HG03045 (cell line): ENCODE measurements at regions not wholly inside any gene's neighbourhood (a gene's known extent, or its start where the extent isn't known, plus 50 kb on each side); places are given as distances from the start of the nearest gene placed in this dataset.

ENCODE experiments used
- ATAC-seq: cut with Tn5 transposase; IDR thresholded peaks from one replicate; pipeline ENCODE4 v1.9.1; 2021; ENCODE audit warnings: mild to moderate bottlenecking, moderate library complexity; ENCODE audit not compliant: unreplicated experiment

- no peak for ATAC-seq
Observed at GRCh38 chr13:31081316-31081715, 80.4 kb downstream of the HSPH1 start.

DNA sequence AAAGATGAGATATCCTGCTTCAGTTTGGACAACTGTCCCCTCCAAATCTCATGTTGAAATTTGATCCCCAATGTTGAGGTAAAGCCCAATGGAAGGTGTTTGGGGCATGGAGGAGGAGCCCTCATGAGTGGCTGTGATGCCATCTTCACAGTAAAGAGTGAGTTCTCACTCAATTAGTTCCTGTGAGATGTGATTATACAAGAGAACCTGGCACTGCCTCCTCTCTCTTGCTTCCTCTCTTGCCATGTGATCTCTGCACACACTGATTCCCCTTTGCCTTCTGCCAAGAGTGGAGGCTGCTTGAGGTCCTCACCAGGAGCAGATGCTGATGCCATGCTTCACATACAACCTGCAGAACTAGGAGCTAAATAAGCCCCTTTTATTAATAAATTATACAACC lies 86.9 kb downstream of the HSPH1 start:
- ATAC-seq, result no peak

DNA sequence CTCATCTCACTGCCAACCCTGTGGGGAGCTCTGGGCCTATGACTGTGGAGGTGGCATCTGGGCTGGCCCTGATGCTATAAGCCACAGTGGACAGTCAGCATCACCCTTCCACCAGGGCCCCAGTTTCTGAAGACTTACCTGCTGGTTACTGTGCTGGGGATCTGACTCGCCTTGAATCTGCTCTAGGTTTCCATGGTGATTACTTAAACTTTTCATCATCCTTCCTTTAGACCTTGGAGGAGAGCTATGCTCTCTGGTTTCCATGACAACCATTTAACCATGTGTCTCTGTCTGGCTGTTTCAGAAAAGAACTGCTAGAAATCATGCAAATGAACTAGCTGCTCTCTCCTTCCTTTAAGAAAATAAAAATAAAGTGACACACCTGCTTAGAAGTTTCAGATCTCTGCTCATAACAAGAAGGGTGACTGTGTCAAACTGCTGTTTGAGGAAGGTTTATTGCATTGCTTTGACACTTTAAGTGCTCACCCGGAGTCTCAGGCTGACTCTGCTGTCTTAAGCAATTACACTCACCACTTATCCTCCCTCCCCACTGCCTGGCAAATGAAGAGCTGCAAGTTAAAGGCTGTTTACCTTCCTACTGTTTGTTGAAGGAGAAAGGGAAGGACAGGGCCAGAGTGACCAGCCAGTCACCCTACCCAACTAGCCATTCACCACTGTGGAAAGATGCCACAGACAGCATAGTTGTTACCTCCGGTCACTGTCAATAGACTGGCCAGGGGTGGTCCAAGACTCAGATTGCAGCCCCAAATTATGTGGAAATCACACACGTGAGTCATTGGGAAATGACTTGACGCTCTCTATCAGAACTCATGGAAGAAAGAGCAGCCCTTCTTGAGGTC lies 87.6 kb downstream of the HSPH1 start:
- ATAC-seq, result peak; percentile 95

DNA sequence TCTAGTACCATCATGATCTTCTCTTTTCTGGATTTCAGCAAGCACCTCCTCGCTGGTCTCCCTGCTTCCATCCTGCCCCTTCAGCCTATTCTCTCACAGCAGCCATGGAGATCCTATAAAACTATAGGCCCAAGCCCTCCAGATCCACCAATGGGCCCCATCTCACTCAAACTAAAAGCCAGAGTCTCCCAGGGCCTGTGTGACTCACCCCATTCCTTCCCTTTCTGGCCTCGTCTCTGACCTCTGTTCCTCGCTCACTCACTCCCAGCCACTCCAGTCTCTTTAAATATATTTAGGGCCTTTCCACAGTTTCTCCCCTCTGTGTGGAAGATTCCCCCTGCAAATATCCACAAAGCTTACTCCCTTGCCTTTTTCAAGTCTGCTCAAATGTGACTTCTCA lies 89.7 kb downstream of the HSPH1 start:
- no peak for ATAC-seq

GRCh38 chr13:31069808-31070534 lies 91.7 kb downstream of the HSPH1 start:
- ATAC-seq, result no peak

GRCh38 chr13:31068119-31068423 lies 93.6 kb downstream of the HSPH1 start:
- ATAC-seq, result no peak

- ATAC-seq, result no peak
Observed at GRCh38 chr13:31067416-31068118, 94.1 kb downstream of the HSPH1 start.

- ATAC-seq, result no peak
Observed at GRCh38 chr13:31064636-31065035, 97.1 kb downstream of the HSPH1 start.

DNA sequence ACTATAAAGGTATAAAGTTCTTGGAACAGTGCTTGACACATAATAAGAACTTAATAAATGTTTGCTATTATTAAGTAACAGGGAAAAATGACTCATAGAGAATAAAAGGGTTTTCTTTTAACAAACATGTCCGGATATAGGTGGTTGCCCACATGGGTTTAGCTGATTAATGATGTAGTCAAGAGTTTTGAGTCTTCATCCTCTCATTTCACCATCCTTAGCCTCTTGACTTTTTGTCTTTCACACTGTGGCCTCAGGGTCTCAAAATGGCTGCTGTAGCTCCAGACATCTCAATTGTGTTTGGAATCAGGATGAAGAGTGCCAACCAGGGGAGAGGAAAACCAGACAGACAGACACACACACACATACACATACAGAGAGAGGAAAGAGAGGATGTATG lies 97.9 kb downstream of the HSPH1 start:
- ATAC-seq, result no peak

- no peak for ATAC-seq
Observed at GRCh38 chr13:31060655-31061054, 101.0 kb downstream of the HSPH1 start.

GRCh38 chr13:31060220-31060619 lies 101.5 kb downstream of the HSPH1 start:
- no peak for ATAC-seq

DNA sequence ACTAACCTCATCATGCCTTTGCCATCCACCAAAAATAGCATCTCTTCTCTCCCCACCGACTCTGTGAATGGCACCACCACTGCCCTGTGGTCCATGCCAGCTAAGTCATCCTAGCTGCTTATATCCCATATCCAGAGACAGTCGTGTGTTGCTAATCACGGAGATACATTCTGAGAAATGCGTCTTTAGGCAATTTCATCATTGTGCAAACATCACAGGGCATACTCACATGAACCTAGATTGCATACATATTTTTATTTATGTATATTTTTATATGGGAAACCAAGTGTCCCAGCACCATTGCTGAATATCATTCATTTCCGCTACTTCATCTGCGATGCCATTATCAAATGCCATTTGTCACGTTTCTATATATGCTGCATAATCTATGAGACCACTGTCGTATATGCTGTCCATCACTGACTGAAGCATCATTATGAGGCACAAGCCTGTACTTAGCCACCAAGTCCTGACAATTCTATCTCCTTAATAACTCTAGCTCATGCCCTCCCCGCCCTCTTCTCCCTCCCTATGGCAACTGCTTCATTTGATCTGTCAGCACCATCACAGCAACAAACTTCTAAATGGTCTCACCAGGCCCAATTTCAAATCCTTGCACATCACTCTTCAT lies 104.2 kb downstream of the HSPH1 start:
- ATAC-seq, result no peak

- ATAC-seq, result no peak
Observed at GRCh38 chr13:31056644-31057271, 104.9 kb downstream of the HSPH1 start.

DNA sequence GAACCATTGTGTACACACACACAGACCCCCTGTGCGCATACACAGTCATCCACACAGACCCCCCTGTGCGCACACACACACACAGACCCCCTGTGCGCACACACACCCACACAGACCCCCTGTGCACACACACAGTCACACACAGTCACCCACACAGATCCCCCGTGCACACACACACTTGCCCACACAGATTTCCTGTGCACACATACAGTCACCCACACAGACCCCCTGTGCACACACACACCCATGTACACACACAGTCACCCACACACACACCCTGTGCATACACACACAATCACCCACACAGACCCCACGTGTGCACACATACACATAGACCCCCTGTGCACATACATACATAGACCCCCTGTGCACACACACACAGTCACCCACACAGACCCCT lies 106.1 kb downstream of the HSPH1 start:
- no peak for ATAC-seq

- ATAC-seq, result no peak
Observed at GRCh38 chr13:31054632-31055031, 107.1 kb downstream of the HSPH1 start.

GRCh38 chr13:31053896-31054295 lies 107.8 kb downstream of the HSPH1 start:
- ATAC-seq, result no peak

- no peak for ATAC-seq
Observed at GRCh38 chr13:31053091-31053490, 108.6 kb downstream of the HSPH1 start.

DNA sequence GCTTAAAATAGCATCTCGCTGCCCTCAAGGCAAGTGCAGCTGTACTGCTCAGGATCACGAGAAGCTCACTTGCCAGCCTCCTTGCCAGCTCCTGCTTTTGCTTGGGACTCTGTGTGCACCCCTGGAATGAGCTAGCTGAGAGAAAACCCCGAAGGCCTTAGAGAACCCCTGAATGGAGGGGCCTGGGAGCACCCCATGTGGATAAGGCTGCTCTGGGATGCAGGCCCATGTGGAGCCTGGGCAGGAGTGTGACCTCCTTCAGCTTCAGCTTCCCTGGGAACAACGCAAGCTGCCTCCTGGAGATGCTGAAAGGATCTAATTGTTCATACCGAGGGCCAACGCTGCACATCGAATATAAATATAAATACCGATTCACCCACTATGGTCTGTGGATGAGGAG lies 109.2 kb downstream of the HSPH1 start:
- no peak for ATAC-seq

GRCh38 chr13:31051999-31052398 lies 109.7 kb downstream of the HSPH1 start:
- no peak for ATAC-seq

- ATAC-seq, result no peak
Observed at GRCh38 chr13:31050486-31051400, 111.0 kb downstream of the HSPH1 start.
